HCT116 (cell line): ENCODE measurements at regions not wholly inside any gene's neighbourhood (a gene's known extent, or its start where the extent isn't known, plus 50 kb on each side); places are given as distances from the start of the nearest gene placed in this dataset.

ENCODE experiments used
- ATAC-seq: fragments of 200-7000 bp; cut with Tn5 transposase; 2 replicates; pipeline ENCODE4 v1.9.1; 2020; ENCODE audit warnings: mild to moderate bottlenecking, moderate library complexity
- BruUV-seq: library from RNA; stranded (reverse); fragments of 400-500 nt; replicated peaks from 2 replicates; lab custom pipeline; 2021; lab: Mats Ljungman, UMichigan
- CTCF ChIA-PET: fragments of 300-600 bp; sonication (Branson Sonifier 250); formaldehyde crosslinking; loops from one replicate; lab custom pipeline; 2021; ENCODE audit warnings: antibody characterized with exemption; lab: Charles Lee
- POLR2A ChIA-PET: fragments of 300-600, 350-600 bp; sonication (Branson Sonifier 250); formaldehyde crosslinking; loops from one replicate; lab custom pipeline; 2021; ENCODE audit warnings: antibody characterized with exemption; lab: Charles Lee
- RAD21 ChIA-PET, 2 experiments: fragments of 300-600 bp; sonication (Branson Sonifier 250); formaldehyde crosslinking; loops; one replicate each; lab custom pipeline; 2023; ENCODE audit warnings: low total read pairs in 2 of 2; ENCODE audit not compliant: uncharacterized antibody in 2 of 2, unreplicated experiment in 2 of 2, low non-redundant PET in 1 of 2; lab: Charles Lee
- DNase-seq: peaks from one replicate; pipeline ENCODE4 v3.0.0-alpha.2; 2010; ENCODE audit warnings: low read depth, low spot score
- H2AFZ ChIP-seq: fragments of 200-600 bp; shearing (Covaris generic), sonication (generic); 2 replicates; pipeline ENCODE4 v1.6.1; 2017; ENCODE audit warnings: low read depth, mixed run types, mixed read lengths, antibody characterized with exemption, low read length; ENCODE audit not compliant: poor library complexity, severe bottlenecking
- H3K27ac ChIP-seq: 2 replicates; pipeline ENCODE4 v1.5.1; 2012; ENCODE audit warnings: low read depth, low read length
- H3K27me3 ChIP-seq: fragments of 200-600 bp; sonication (generic); 2 replicates; pipeline ENCODE4 v1.6.1; 2016; ENCODE audit warnings: mixed run types, low read length, mixed read lengths; ENCODE audit not compliant: insufficient read depth
- H3K36me3 ChIP-seq, 2 experiments: fragments of 200-500 bp in 1 of 2; fragments of 200-600 bp in 1 of 2; sonication (Bioruptor generic) in 1 of 2; sonication (generic) in 1 of 2; 2 replicates each; pipeline versions ENCODE4 v1.5.1 to v1.6.1; 2014 to 2016; ENCODE audit warnings: low read length in 2 of 2, inconsistent platforms in 1 of 2, mixed read lengths in 1 of 2, mixed run types in 1 of 2; ENCODE audit not compliant: insufficient read depth in 2 of 2, control insufficient read depth in 1 of 2
- H3K4me1 ChIP-seq, 2 experiments: fragments of 200-600 bp in 1 of 2; sonication (generic) in 1 of 2; 2 replicates each; pipeline versions ENCODE4 v1.5.1 to v1.6.1; 2012 to 2017; ENCODE audit warnings: low read length in 2 of 2, inconsistent platforms in 1 of 2, mild to moderate bottlenecking in 1 of 2, mixed read lengths in 1 of 2, mixed run types in 1 of 2, moderate library complexity in 1 of 2; ENCODE audit not compliant: insufficient read depth in 2 of 2, control insufficient read depth in 1 of 2
- H3K4me2 ChIP-seq: fragments of 200-600 bp; sonication (generic); 2 replicates; pipeline ENCODE4 v1.6.1; 2017; ENCODE audit warnings: mixed run types, low read length, mixed read lengths
- H3K4me3 ChIP-seq, 2 experiments: fragments of 200-600 bp in 1 of 2; sonication (generic) in 1 of 2; replicated peaks in 1 of 2; 2 replicates each; pipeline ENCODE4 v1.5.1; 2011 to 2016; ENCODE audit warnings: low read length in 2 of 2, control low read depth in 1 of 2, low read depth in 1 of 2, mild to moderate bottlenecking in 1 of 2, mixed read lengths in 1 of 2, mixed run types in 1 of 2
- H3K79me2 ChIP-seq: fragments of 200-600 bp; sonication (generic); 2 replicates; pipeline ENCODE4 v1.6.1; 2017; ENCODE audit warnings: mild to moderate bottlenecking, mixed run types, low read length, moderate library complexity, mixed read lengths; ENCODE audit not compliant: insufficient read depth
- H3K9ac ChIP-seq: fragments of 200-600 bp; sonication (generic); 2 replicates; pipeline ENCODE4 v1.6.1; 2016; ENCODE audit warnings: low read length, mixed read lengths
- H3K9me2 ChIP-seq: fragments of 200-600 bp; sonication (generic), shearing (Covaris generic); 2 replicates; pipeline ENCODE4 v1.6.1; 2017; ENCODE audit warnings: mixed run types, mild to moderate bottlenecking, moderate library complexity; ENCODE audit not compliant: insufficient read depth
- H3K9me3 ChIP-seq, 2 experiments: fragments of 200-500 bp in 1 of 2; fragments of 200-600 bp in 1 of 2; sonication (Bioruptor generic) in 1 of 2; sonication (generic) in 1 of 2; 2 replicates each; pipeline ENCODE4 v1.6.1; 2014 to 2017; ENCODE audit warnings: low read length in 2 of 2, mixed read lengths in 2 of 2, inconsistent platforms in 1 of 2, low read depth in 1 of 2, mild to moderate bottlenecking in 1 of 2, mixed run types in 1 of 2, moderate library complexity in 1 of 2; ENCODE audit not compliant: control insufficient read depth in 1 of 2, insufficient read depth in 1 of 2
- H4K20me1 ChIP-seq: fragments of 200-600 bp; sonication (generic), shearing (Covaris generic); 2 replicates; pipeline ENCODE4 v1.6.1; 2017; ENCODE audit warnings: mixed run types, mild to moderate bottlenecking, moderate library complexity; ENCODE audit not compliant: insufficient read depth
- EGR1 ChIP-seq: IDR thresholded peaks from 2 replicates; pipeline ENCODE4 v1.6.1; 2012; ENCODE audit warnings: low read depth
- ELF1 ChIP-seq: IDR thresholded peaks from 2 replicates; pipeline ENCODE4 v1.6.1; 2012; ENCODE audit warnings: low read depth, borderline replicate concordance
- POLR2A ChIP-seq: IDR thresholded peaks from 2 replicates; pipeline ENCODE4 v1.7.0; 2011; ENCODE audit warnings: borderline replicate concordance; ENCODE audit not compliant: insufficient read depth, insufficient read length; ENCODE audit errors: extremely low read depth
- RAD21 ChIP-seq: IDR thresholded peaks from 2 replicates; pipeline ENCODE4 v1.6.1; 2012; ENCODE audit warnings: low read depth, mild to moderate bottlenecking
- REST ChIP-seq: IDR thresholded peaks from 2 replicates; pipeline ENCODE4 v1.6.1; 2012; ENCODE audit warnings: low read depth
- SIN3A ChIP-seq: IDR thresholded peaks from 2 replicates; pipeline ENCODE4 v1.6.1; 2012; ENCODE audit warnings: low read depth
- SP1 ChIP-seq: IDR thresholded peaks from 2 replicates; pipeline ENCODE4 v1.6.1; 2012; ENCODE audit warnings: low read depth
- SRF ChIP-seq: IDR thresholded peaks from 2 replicates; pipeline ENCODE4 v1.6.1; 2012; ENCODE audit warnings: low read depth
- ZFX ChIP-seq: fragments of 450-650 bp; IDR thresholded peaks from 2 replicates; pipeline ENCODE4 v1.6.1; 2017
- intact Hi-C: fragments of 100-400 bp; cut with micrococcal nuclease; formaldehyde crosslinking; loops from 2 replicates; pipeline ENCODE4 v1.10.0; 2022
- TF ChIP-seq, protein P1 (sequence below): IDR thresholded peaks from 2 replicates; pipeline ENCODE4 v1.6.1; 2012

GRCh38 chr3:72142028-72142427 is 357.1 kb upstream of the PROK2 start:
- H3K4me1 ChIP-seq: no peaks in the 10 kb centered on the region
- no peaks in the 10 kb centered on the region for H4K20me1 ChIP-seq
- no peaks in the 10 kb centered on the region for H3K36me3 ChIP-seq
- no peak overlapping the region for H3K9ac ChIP-seq
- no peaks in the 10 kb centered on the region for H3K79me2 ChIP-seq
- H3K27me3 ChIP-seq: no peaks in the 10 kb centered on the region
- no peak overlapping the region for H2AFZ ChIP-seq
- intact Hi-C loops: no loop called here
- DNase-seq (no peak), ATAC-seq (no peak)
- H3K4me2 ChIP-seq: no peak overlapping the region
- no peak overlapping the region for H3K4me3 ChIP-seq
- BruUV-seq: no TSS peak
- RAD21 ChIA-PET: no interaction called here
- H3K9me3 ChIP-seq: no peaks in the 10 kb centered on the region
- POLR2A ChIA-PET: no interaction called here
- no peak for TF ChIP-seq RAD21
- no peak for TF ChIP-seq EGR1
- TF ChIP-seq POLR2A: no peak
- no peak for TF ChIP-seq REST
- TF ChIP-seq, protein P1, sequence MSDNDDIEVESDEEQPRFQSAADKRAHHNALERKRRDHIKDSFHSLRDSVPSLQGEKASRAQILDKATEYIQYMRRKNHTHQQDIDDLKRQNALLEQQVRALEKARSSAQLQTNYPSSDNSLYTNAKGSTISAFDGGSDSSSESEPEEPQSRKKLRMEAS: no peak
- TF ChIP-seq SP1: no peak
- no peak for TF ChIP-seq SIN3A
- TF ChIP-seq ZFX: no peak
- TF ChIP-seq, all 23 proteins: peak for 0
- H3K27ac ChIP-seq: no peak overlapping the region
- H3K9me2 ChIP-seq: no peaks in the 10 kb centered on the region
- CTCF ChIA-PET: no interaction called here

- no peak overlapping the region for H3K4me2 ChIP-seq
- ATAC-seq (no peak), DNase-seq (no peak)
- no peaks in the 10 kb centered on the region for H3K36me3 ChIP-seq
- H3K9me2 ChIP-seq: no peaks in the 10 kb centered on the region
- H3K4me3 ChIP-seq: no peak overlapping the region
- H3K27me3 ChIP-seq: peaks cover 5% of the 10 kb centered on the region; the same call in 1 of the 2 replicates
- intact Hi-C loops: no loop called here
- RAD21 ChIA-PET: no interaction called here
- H3K9ac ChIP-seq: no peak overlapping the region
- no peak overlapping the region for H3K27ac ChIP-seq
- no peaks in the 10 kb centered on the region for H3K9me3 ChIP-seq
- H3K79me2 ChIP-seq: no peaks in the 10 kb centered on the region
- no peaks in the 10 kb centered on the region for H3K4me1 ChIP-seq
- BruUV-seq: no TSS peak
- CTCF ChIA-PET: no interaction called here
- no peak overlapping the region for H2AFZ ChIP-seq
- POLR2A ChIA-PET: no interaction called here
- H4K20me1 ChIP-seq: no peaks in the 10 kb centered on the region
- TF ChIP-seq RAD21 (no peak), ELF1 (no peak), EGR1 (no peak), SRF (no peak), SP1 (no peak), POLR2A (no peak), REST (no peak)
- TF ChIP-seq, protein P1: no peak
Observed at GRCh38 chr3:72141264-72141663, 356.3 kb upstream of the PROK2 start.
